MV-4-11 (cell line): ENCODE measurements at regions not wholly inside any gene's neighbourhood (a gene's known extent, or its start where the extent isn't known, plus 50 kb on each side); places are given as distances from the start of the nearest gene placed in this dataset.

Experiments used
- DNase-seq: peaks from one replicate; lab custom pipeline; 2025; lab: John Stamatoyannopoulos, UW

DNA sequence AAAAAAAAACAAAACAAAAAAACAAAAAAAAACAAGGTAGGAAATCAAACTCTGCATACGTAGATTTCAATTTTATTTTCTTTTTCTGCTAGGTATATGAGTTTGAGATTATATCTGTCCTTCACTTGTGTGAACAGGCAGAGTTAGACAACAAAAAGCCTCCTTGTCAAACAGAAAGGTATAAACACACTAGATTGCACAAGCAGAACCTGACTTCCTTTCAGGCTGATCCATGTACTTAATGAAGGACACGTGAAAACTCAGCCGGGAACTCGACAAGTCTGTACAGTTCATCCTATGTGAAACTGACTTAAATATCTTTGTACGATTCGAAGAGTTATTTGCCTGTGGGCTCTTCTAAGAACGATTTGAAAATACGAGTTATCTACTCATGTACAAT is 254.1 kb downstream of the ARL4A start:
- no peak for DNase-seq

GRCh38 chr7:12942609-12943008 is 255.2 kb downstream of the ARL4A start:
- no peak for DNase-seq

DNA sequence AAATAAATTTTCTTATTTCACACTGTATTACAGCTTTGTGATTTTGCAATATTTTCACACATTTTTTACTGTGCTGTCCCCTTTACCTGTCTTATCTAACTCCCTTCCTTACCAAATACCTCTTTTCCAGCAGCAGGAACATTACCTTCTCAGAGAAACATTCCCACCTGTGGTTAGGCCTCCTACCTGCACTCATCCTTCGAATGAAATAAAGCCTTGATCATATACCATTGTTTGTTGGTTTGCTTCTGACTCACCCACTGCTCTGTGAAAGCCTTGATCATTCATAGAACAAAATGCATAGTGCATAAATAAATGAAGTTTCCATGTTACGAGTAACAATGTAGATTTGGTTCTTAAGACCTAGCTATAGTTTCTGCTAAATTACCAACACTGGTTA is 256.3 kb downstream of the ARL4A start:
- DNase-seq = no peak

- no peak for DNase-seq
Observed at GRCh38 chr7:12945901-12946300, 258.5 kb downstream of the ARL4A start.

DNA sequence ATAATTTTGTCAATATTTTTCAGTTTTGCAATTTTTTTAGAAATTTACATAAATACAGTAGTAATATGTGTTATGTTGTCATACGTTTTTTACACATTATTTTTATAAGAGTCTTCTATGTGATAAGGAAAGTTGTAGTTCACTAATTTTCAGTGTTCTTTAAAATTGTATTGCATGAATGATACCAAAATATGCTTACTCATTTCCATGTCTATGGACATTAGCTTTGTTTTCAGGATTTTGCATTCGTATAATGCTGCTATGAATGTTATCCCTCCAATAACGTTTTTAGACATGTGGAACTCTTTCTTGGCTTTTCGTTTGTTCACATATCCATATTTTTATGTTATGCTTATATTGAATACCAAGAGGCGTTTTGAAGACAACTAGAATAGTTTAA is 260.0 kb downstream of the ARL4A start:
- DNase-seq = no peak

GRCh38 chr7:12949060-12949931 is 261.9 kb downstream of the ARL4A start:
- DNase-seq = no peak

GRCh38 chr7:12951397-12951801 is 264.0 kb downstream of the ARL4A start:
- DNase-seq = no peak

GRCh38 chr7:12954380-12955033 is 267.1 kb downstream of the ARL4A start:
- DNase-seq = no peak

DNA sequence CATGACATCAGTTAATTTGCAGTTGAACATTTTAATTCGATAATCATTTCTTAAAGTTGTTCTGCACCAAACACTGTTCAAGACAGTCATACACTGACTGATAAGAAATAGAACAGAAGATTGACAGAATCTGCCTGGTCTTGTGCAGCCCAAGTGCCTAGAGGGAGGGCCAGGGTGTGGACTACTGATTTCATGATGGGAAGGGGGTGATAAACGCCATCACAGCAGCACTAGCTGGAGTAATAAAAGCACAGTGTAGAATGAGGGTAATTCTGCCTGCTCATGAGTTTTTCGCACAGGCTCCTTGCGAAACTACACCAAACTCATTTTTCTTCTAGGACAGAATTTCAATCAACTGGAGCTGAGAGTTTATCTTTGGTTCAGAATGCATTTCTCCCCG is 270.1 kb downstream of the ARL4A start:
- DNase-seq = no peak

DNA sequence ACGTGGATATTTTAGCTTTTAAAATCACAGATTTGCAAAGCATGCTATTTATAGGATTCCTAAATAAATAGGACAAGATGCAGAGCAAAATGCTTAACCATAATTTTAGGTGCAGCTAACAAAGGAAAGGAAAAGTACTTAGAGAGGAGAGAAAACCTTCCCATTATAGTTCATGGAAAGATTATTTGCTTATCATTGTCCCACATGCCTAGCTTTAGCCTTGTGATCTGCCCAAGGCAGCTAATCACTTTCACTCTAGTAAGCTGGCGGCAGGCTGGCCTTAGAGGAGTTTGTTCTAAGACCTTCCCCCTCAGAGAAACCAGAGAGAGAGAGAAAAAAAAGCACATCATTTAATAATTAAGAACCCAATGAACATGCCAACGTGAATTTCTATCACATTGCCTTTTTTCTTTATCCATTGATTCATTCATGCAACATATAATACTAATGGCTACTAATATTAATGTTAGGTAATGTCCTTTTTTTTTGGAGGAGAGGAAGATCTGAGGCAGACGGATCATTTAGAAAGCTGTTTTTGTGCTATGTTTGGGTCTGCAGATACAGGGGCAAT is 274.6 kb downstream of the ARL4A start:
- no peak for DNase-seq

DNA sequence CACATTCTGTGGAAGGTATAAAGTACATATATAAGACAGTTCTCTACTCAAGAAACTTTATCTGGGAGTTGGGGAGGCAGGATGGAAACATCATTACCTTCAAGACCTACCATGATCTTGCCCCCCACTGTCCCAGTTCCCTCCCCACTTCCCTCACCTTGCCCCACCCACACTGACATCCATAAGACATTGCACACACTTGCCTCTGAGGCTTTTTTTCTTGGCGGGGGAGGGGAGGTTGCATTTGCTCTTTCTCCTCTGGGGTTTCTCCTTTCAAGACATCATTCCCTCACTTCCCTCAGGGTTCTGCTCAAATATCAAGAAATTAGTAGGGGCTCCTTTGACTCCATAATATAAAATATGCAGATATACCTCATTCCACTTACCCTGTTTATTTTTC is 276.0 kb downstream of the ARL4A start:
- DNase-seq = no peak

DNA sequence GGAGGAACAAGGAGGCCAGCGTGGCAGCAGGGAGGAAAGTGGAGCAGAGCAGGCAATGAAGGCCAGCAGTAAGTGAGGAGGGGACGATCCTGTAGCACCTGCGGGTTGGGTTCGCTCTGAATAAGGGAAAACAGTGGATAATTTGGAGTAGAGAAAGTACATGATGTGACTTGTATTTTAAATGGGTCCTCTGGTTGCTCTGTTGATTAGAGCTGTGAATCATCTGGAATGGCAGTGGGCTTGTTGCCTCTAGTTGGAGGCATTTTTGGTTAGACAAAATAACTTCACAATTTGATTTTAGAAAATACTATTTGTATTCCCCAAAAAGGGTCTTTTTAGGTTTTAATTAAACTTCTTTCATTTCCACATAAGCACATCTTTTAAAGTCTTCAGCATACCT is 277.4 kb downstream of the ARL4A start:
- no peak for DNase-seq

GRCh38 chr7:12965767-12966166 is 278.3 kb downstream of the ARL4A start:
- no peak for DNase-seq

GRCh38 chr7:12967322-12967721 is 279.9 kb downstream of the ARL4A start:
- no peak for DNase-seq

DNA sequence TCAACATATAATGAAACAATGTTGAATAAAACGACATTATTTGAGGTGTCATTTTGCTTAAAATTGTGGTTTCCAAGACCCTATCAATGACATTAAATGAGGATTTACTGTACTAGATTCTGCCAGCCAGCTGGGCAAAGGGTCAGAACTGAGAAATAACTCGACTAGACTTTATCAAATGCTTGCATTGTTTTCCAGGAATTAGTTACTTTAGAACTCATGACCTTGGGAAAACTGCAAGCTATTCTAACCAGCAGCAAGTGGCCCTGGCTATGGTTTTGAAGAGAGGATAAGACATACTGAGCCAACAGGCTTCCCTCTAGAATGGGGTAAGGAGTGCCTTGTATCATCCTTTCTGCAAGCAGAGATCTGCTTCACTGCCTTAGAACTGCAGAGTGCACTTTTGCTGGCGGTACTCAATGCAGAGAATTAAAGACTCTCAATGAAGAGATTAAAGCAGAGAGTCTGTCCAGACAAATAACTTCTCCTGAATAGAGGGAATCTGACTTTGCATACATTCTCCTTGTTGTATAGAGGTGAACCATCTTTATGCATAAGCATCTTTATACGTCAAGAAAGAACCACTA is 281.5 kb downstream of the ARL4A start:
- no peak for DNase-seq

DNA sequence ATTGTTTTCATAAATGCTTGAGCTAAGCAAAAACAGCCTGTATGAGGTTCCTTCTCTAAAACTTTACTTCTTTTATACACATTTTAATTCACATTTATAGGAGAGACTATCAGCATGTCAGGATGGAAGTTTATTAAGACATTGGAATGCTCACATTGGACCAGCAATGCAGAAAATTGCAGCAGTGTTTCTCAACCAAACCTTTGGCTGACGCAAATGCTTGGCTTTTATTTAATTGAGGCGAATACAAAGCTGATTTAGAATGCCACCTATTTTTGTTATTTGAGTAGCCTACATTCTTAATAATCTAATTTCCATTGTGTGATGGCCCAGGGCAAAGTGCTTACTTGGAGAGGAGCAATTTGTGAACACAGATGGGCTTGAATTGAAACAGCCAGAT is 283.2 kb downstream of the ARL4A start:
- DNase-seq = no peak

DNA sequence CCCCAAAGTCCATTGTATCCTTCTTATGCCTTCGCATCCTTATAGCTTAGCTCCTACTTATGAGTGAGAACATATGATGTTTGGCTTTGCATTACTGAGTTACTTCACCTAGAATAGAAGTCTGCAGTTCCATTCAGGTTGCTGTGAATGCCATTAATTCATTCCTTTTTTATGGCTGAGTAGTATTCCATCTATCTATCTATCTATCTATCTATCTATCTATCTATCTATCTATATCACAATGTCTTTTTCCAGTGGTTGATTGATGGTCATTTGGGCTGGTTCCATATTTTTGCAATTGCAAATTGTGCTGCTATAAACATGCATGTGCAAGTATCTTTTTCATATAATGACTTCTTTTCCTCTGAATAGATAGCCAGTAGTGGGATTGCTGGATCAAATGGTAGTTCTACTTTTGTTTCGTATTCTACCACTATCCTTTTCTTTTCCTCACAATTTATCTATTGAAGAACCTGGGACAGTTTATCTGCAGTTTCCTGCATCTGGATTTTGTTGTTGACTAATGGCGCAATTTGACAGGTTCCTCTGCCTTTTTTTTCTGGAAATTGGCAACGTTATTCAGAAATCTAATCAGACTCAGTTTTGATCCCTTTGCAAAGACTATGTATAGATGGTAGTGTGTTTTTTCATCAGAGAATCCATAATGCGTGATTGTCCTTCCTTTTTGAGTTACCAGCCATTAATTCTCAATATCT is 287.2 kb downstream of the ARL4A start:
- DNase-seq = no peak

DNA sequence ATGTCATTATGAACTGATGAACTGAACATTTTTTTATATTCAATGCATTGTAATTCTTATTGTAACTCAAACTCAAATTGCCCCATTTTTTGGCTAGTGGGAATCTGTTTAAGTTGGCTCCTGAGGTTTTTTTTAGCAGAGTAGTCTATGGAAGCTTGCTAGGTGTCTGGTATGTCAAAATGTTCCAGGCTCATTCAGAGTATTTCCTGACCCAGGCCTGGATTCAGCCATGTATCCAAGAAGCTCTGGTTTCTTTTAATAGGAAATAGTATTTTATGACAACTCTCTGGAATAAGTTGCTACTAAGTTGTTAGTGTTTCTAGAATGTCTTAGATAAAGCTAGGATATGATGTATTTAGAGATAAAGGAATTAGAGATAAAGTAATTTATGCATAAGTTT is 288.0 kb downstream of the ARL4A start:
- no peak for DNase-seq

DNA sequence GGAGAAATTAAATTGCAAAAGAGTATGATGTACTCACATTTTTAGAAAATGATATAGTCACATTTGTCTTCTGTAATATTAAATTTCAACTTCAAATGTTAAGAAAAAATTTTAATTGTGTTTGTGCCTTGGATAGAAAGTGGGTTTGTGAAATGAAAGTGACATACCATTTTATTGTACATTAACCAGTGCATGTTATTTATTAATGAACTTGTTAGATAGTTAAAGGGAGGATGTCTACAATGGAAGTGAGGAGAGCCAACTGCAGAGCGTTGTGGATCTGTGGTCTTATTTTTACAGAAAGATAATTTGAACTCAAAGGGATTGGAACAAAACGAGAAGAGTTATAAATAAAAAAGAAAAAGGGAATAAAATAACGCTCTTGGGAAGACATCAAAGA is 291.7 kb downstream of the ARL4A start:
- no peak for DNase-seq

GRCh38 chr7:12982178-12982577 is 294.7 kb downstream of the ARL4A start:
- no peak for DNase-seq

DNA sequence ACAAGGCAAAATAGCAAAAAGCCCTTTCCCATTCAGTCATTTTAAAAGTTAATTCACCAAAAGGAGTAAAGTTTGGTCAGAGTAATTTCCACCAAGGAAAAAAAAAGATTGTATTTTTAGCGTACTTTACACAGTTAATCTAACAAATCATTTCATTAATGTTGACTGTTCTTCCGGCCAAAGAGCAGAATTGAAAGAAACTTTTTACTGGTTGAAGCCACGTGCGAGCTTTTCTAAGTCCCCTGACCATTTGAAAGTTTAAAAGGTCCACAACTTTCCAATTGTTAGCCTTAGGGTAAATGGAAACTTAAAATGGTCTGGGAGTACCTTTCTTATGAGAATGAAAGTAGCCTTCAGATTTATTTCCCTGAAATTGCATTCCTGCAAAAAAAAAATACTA is 296.7 kb downstream of the ARL4A start:
- DNase-seq = no peak

GRCh38 chr7:12985228-12985627 is 297.8 kb downstream of the ARL4A start:
- DNase-seq = no peak
